A549 (cell line): ENCODE measurements at regions not wholly inside any gene's neighbourhood (a gene's known extent, or its start where the extent isn't known, plus 50 kb on each side); places are given as distances from the start of the nearest gene placed in this dataset.

Experiments used
- HDAC2 ChIP-seq: fragments of 200-600 bp; sonication (generic); IDR thresholded peaks from 2 replicates; pipeline ENCODE4 v1.6.1; 2016
- ZFP36 ChIP-seq: fragments of 450-650 bp; IDR thresholded peaks from 2 replicates; pipeline ENCODE4 v1.6.1; 2014; ENCODE audit warnings: borderline replicate concordance; ENCODE audit not compliant: partially characterized antibody
- TF ChIP-seq, protein P1 (sequence below): IDR thresholded peaks from 2 replicates; pipeline ENCODE4 v1.6.1; 2012; ENCODE audit warnings: low read depth, borderline replicate concordance
- TF ChIP-seq, protein P2 (sequence below): IDR thresholded peaks from 2 replicates; pipeline ENCODE4 v1.6.1; 2012

DNA sequence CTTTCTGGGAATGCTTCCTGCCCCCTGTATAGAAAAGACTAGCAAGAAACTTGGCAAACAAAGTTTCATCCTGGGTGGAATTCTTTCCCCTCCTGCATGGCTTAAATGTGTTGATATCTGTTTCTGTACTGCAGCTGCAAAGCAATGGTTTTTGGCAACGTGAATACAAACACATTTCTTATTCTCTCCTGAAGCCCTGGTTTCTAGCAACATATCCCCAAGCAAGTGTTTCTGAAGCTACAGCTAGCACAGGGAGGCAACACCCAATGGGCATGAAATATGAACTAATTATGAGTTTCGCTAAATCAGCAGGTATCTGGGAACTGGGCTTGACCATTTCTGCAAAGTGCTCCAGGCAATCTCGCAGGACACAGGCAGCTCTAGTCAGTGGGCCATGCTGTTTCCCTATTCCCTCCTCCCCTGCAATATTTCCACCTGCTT is 392.3 kb upstream of the TMPO start:
- TF ChIP-seq, protein P1, sequence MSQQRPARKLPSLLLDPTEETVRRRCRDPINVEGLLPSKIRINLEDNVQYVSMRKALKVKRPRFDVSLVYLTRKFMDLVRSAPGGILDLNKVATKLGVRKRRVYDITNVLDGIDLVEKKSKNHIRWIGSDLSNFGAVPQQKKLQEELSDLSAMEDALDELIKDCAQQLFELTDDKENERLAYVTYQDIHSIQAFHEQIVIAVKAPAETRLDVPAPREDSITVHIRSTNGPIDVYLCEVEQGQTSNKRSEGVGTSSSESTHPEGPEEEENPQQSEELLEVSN: no peak
- no peak for TF ChIP-seq ZFP36
- no peak for TF ChIP-seq HDAC2
- TF ChIP-seq, protein P2, sequence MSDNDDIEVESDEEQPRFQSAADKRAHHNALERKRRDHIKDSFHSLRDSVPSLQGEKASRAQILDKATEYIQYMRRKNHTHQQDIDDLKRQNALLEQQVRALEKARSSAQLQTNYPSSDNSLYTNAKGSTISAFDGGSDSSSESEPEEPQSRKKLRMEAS: no peak
